Peyer's patch (tissue), 4 donors: ENCODE measurements at regions not wholly inside any gene's neighbourhood (a gene's known extent, or its start where the extent isn't known, plus 50 kb on each side); places are given as distances from the start of the nearest gene placed in this dataset.

Source experiments
- DNase-seq, 3 donors: peaks; one replicate each; pipeline ENCODE4 v3.0.0-alpha.2; 2017 to 2019
- H3K27ac ChIP-seq, 4 donors: fragments of 200-600 bp; sonication (generic); one replicate each; pipeline ENCODE4 v1.5.1; 2016 to 2019
- H3K27me3 ChIP-seq, 2 donors: fragments of 200-600 bp; sonication (generic); one replicate each; pipeline ENCODE4 v1.5.1; 2019
- H3K36me3 ChIP-seq, 3 donors: fragments of 200-600 bp; sonication (generic); one replicate each; pipeline ENCODE4 v1.5.1; 2016 to 2019
- H3K4me1 ChIP-seq, 4 donors: fragments of 200-600 bp; sonication (generic); one replicate each; pipeline ENCODE4 v1.5.1; 2016 to 2019
- H3K4me3 ChIP-seq, 4 donors: fragments of 200-600 bp; sonication (generic); 1 replicate in 3 of 4; 2 replicates in 1 of 4; pipeline ENCODE4 v1.5.1; 2016 to 2019; ENCODE audit warnings: mild to moderate bottlenecking in 1 of 4
- H3K9me3 ChIP-seq, 4 donors: fragments of 200-600 bp; sonication (generic); one replicate each; pipeline ENCODE4 v1.5.1; 2016 to 2019; ENCODE audit warnings: mild to moderate bottlenecking in 1 of 4
- POLR2A ChIP-seq, 2 donors: fragments of 450-650 bp; IDR thresholded peaks; one replicate each; pipeline ENCODE4 v1.5.1; 2017; ENCODE audit warnings: antibody characterized with exemption in 2 of 2, mild to moderate bottlenecking in 2 of 2, moderate library complexity in 2 of 2
- TF ChIP-seq, protein P1 (sequence below), 6 experiments: fragments of 450-650 bp in 4 of 6; fragments of 200-600 bp in 2 of 6; sonication (generic) in 1 of 6; IDR thresholded peaks; one replicate each; pipeline ENCODE4 v1.5.1; 2017 to 2019; ENCODE audit warnings: antibody characterized with exemption in 6 of 6, mild to moderate bottlenecking in 3 of 6, moderate library complexity in 1 of 6

DNA sequence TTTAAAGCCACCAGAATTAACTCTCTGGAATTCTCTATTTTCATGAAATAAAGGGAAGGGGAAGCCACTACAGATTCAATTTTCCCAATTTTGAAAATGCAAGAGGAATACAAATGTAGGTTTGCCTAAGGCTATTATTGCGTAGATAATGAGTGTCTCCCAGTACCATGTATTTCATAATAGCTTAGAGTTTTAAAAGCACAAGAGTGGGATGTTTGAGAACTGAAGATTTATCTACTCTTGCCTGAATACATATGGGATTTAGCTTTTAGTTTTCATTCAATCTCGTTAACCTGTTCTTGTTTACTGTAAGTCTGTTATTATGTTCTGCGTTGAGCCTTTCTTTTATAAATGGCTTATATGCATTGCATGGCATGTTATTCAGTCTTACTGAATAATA, 795.1 kb downstream of the BRINP3 start:
- H3K27ac ChIP-seq = no peak overlapping the region
- no peaks in the 10 kb centered on the region for H3K4me1 ChIP-seq
- DNase-seq = no peak
- H3K9me3 ChIP-seq = no peaks in the 10 kb centered on the region
- TF ChIP-seq POLR2A (IDR thresholded peaks at IDR 0.05) = no peak
- TF ChIP-seq, protein P1, sequence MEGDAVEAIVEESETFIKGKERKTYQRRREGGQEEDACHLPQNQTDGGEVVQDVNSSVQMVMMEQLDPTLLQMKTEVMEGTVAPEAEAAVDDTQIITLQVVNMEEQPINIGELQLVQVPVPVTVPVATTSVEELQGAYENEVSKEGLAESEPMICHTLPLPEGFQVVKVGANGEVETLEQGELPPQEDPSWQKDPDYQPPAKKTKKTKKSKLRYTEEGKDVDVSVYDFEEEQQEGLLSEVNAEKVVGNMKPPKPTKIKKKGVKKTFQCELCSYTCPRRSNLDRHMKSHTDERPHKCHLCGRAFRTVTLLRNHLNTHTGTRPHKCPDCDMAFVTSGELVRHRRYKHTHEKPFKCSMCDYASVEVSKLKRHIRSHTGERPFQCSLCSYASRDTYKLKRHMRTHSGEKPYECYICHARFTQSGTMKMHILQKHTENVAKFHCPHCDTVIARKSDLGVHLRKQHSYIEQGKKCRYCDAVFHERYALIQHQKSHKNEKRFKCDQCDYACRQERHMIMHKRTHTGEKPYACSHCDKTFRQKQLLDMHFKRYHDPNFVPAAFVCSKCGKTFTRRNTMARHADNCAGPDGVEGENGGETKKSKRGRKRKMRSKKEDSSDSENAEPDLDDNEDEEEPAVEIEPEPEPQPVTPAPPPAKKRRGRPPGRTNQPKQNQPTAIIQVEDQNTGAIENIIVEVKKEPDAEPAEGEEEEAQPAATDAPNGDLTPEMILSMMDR (IDR thresholded peaks at IDR 0.05) = no peak
- no peaks in the 10 kb centered on the region for H3K27me3 ChIP-seq
- H3K4me3 ChIP-seq = no peak overlapping the region
- no peaks in the 10 kb centered on the region for H3K36me3 ChIP-seq

DNA sequence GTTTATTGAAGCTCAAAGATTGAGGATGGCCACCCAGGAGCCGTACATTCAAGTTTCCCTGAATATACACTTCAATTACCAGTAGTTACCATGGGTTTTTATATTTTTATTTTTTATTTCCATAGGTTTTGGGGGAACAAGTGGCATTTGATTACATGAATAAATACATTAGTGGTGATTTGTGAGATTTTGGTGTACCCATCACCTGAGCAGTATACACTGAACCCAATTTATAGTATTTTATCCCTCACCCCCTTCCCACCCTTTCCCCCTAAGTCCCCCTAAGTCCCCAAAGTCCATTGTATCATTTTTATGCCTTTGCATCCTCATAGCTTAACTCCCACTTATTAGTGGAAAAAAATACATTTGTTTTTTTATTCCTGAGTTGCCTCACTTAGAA, 791.4 kb downstream of the BRINP3 start:
- DNase-seq = no peak
- Histone ChIP-seq H3K27ac (no peak overlapping the region), H3K4me1 (no peaks in the 10 kb centered on the region), H3K9me3 (no peaks in the 10 kb centered on the region), H3K4me3 (no peak overlapping the region), H3K27me3 (no peaks in the 10 kb centered on the region), H3K36me3 (no peaks in the 10 kb centered on the region)
- TF ChIP-seq, protein P1 (IDR thresholded peaks at IDR 0.05) = no peak
- no peak for TF ChIP-seq POLR2A (IDR thresholded peaks at IDR 0.05)

DNA sequence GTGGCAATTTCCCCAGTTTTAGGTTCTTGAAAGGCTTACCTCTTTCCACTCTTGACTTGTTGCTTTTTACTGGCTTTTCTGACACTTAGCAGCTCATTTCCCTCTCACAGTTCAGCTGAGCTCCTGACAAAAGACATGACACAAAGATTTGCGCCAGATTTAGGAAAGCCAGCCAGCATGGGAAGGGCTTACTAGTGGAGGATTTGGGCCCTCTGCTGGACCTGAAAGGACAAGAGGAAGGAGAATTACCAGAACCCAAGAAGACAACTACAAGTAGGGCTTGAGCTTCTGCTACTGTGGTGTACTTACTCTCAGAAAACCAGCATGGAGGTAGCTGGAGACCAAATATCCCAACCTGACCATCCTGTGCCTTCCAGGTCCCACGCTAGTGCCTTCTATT, 784.5 kb downstream of the BRINP3 start:
- no peaks in the 10 kb centered on the region for H3K27me3 ChIP-seq
- H3K9me3 ChIP-seq = peaks cover 0 to 5% (median 0%) of the 10 kb centered on the region in 4 donors
- no peak for DNase-seq
- TF ChIP-seq POLR2A (IDR thresholded peaks at IDR 0.05) = no peak
- TF ChIP-seq, protein P1 (IDR thresholded peaks at IDR 0.05) = no peak
- H3K36me3 ChIP-seq = no peaks in the 10 kb centered on the region
- H3K27ac ChIP-seq = no peak overlapping the region
- no peaks in the 10 kb centered on the region for H3K4me1 ChIP-seq
- H3K4me3 ChIP-seq = no peak overlapping the region

DNA sequence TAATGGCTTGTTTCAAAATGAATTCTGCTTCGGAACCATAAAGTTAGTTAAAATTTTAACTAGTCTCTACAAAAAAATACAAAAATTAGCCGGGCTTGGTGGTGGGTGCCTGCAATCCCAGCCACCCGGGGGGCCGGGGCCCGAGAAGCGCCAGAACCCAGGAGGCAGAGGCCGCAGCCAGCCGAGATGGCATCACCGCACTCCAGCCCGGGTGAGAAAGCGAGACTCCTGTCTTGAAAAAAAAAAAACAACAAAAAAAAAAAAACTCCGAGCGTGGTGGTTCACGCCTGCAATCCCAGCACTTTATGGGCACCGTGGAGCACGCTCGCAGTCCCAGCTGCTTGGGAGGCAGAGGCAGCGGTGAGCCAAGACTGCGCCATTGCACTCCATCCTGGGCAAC, 781.4 kb downstream of the BRINP3 start:
- TF ChIP-seq, protein P1 (IDR thresholded peaks at IDR 0.05) = no peak
- TF ChIP-seq POLR2A (IDR thresholded peaks at IDR 0.05) = no peak
- H3K27ac ChIP-seq = no peak overlapping the region
- H3K9me3 ChIP-seq = peaks cover 0 to 5% (median 0%) of the 10 kb centered on the region in 4 donors
- no peak overlapping the region for H3K4me3 ChIP-seq
- H3K36me3 ChIP-seq = no peaks in the 10 kb centered on the region
- H3K4me1 ChIP-seq = no peaks in the 10 kb centered on the region
- DNase-seq = no peak
- no peaks in the 10 kb centered on the region for H3K27me3 ChIP-seq

DNA sequence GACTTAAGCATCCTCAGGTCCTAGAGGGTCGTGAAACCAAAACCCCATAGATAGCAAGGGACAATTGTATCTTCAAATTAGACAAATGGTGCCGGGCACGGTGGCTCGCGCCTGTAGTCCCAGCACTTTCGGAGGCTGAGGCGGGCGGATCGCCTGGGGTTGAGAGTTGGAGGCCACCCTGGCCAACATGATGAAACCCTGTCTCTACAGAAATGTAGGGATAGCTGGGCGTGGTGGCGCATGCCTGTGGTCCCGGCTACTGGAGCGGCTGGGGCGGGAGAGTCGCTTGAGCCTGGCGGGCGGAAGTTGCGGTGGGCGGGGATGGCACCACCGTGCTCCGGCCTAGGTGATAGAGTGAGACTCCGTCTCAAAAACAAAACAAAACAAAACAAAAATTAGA, 780.6 kb downstream of the BRINP3 start:
- TF ChIP-seq, protein P1 (IDR thresholded peaks at IDR 0.05) = no peak
- no peak for TF ChIP-seq POLR2A (IDR thresholded peaks at IDR 0.05)
- Histone ChIP-seq H3K36me3 (no peaks in the 10 kb centered on the region), H3K9me3 (peaks cover 0 to 5% (median 0%) of the 10 kb centered on the region in 4 donors), H3K4me3 (no peak overlapping the region), H3K27me3 (no peaks in the 10 kb centered on the region), H3K4me1 (no peaks in the 10 kb centered on the region), H3K27ac (no peak overlapping the region)
- DNase-seq = no peak

DNA sequence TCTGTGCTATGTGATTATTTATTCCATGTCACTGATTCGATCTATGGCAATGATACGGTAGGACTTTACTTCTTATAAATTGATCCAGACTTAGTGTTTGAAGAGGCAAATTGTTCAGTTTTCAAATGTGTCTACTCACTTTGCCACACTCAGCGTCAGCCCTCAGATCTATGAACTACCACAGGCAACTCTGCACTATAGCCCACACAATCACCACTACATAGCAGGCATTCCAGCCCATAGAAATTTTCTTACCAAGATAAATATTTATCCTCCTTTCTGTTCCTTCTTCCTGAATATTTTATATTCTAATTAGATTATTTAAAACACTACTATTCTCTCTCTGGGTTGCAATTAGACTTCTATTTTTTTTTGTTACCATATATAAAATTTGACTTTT, 776.1 kb downstream of the BRINP3 start:
- Histone ChIP-seq H3K4me1 (no peaks in the 10 kb centered on the region), H3K36me3 (no peaks in the 10 kb centered on the region), H3K27me3 (no peaks in the 10 kb centered on the region), H3K4me3 (no peak overlapping the region), H3K9me3 (no peaks in the 10 kb centered on the region), H3K27ac (no peak overlapping the region)
- TF ChIP-seq, protein P1 (IDR thresholded peaks at IDR 0.05) = no peak
- no peak for TF ChIP-seq POLR2A (IDR thresholded peaks at IDR 0.05)
- no peak for DNase-seq
